CD4-positive, alpha-beta T cell treated with Interleukin-17A for 1 hour (primary cell): ENCODE measurements at regions not wholly inside any gene's neighbourhood (a gene's known extent, or its start where the extent isn't known, plus 50 kb on each side); places are given as distances from the start of the nearest gene placed in this dataset.

Source experiments
- DNase-seq: peaks from one replicate; pipeline ENCODE4 v3.0.0-alpha.2; 2020

- no peak for DNase-seq
Measured at GRCh38 chr4:171629182-171629581, 184.0 kb upstream of the GALNTL6 start.

GRCh38 chr4:171626554-171626953 is 186.7 kb upstream of the GALNTL6 start:
- DNase-seq, result no peak

- no peak for DNase-seq
Measured at GRCh38 chr4:171622729-171623128, 190.5 kb upstream of the GALNTL6 start.

- DNase-seq, result no peak
Measured at GRCh38 chr4:171621646-171622045, 191.6 kb upstream of the GALNTL6 start.

- no peak for DNase-seq
Measured at GRCh38 chr4:171612907-171613306, 200.3 kb upstream of the GALNTL6 start.

- DNase-seq, result no peak
Measured at GRCh38 chr4:171602638-171603355, 210.4 kb upstream of the GALNTL6 start.

DNA sequence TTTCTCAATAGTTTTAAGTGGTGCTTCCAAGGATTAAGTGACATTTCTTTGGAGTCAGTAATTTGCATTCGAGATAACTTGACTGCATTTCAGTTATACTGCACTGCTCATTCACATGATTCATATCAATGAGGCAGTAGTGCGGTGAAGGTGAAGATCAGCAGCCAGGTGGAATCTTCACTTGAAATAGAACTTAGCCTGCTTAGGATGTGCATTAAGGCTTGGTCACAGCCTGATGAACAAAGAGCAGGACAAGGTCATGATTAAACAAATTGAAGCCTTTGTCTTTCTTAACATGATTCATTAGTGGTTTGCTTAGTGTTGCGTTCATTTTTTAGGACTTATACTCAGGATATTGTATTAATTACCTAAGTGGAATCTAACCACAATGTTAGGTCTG is 212.1 kb upstream of the GALNTL6 start:
- DNase-seq, result no peak

- no peak for DNase-seq
Measured at GRCh38 chr4:171599628-171600027, 213.6 kb upstream of the GALNTL6 start.

DNA sequence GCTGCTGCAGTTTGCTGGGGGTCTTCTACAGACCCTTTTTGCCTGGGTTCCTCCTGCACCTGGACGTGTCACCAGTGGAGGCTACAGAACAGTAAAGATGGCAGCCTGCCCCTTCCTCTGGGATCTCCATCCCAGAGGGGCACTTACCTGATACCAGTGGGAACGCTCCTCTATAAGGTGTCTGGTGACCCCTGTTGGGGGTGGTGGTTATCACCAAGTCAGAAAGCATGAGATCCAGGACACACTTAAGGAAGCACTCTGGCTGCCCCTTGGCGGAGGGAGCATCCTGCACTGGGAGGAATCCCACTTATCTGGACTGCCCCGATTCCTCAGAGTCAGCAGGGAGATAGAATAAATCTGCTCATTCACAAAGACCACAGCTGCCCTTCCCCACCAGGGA is 218.9 kb upstream of the GALNTL6 start:
- no peak for DNase-seq

GRCh38 chr4:171590716-171591115 is 222.5 kb upstream of the GALNTL6 start:
- no peak for DNase-seq

DNA sequence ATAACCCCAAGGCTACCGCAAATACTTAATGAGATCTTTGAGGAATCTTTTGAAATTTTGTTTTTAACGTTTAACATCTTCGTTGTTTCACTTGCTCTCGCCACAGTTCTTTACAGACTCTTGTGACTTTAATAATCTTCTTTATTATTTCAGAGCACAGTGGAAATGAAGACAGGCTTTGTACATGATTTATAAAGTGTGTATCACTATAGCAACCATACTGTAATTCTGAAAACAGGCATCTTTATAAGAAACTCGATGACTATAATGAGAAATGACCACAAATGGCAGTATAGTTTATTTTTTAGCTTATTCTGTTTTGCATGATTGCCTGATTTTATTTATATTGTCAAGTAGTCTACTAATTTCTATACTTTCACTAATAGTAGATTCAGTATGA is 224.4 kb upstream of the GALNTL6 start:
- no peak for DNase-seq

DNA sequence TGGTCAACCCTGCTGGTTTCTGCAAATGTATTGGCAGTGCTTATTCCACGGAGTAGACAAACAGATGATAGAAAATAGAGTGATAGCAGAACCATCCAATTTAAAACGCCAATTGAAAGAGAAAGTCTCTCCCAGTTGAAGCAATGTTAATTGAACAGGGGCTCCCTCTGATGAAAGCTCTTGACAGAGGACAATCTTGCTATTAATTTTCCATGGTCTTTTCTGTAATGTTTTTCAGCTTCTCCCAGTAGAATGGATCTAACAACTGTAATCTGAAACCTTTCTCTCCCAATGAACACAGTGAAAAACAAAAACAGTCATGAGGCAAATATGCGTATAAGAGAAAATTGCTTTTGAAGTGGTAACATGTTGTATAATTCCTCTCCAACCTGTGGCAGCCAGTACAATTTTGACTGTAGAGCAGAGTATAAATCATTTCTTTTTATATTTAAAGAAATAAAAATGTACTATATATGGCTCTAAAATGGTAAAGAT is 225.1 kb upstream of the GALNTL6 start:
- no peak for DNase-seq

GRCh38 chr4:171583790-171584189 is 229.4 kb upstream of the GALNTL6 start:
- no peak for DNase-seq

- no peak for DNase-seq
Measured at GRCh38 chr4:171582961-171583581, 230.1 kb upstream of the GALNTL6 start.

GRCh38 chr4:171573181-171573580 is 240.0 kb upstream of the GALNTL6 start:
- DNase-seq, result no peak

DNA sequence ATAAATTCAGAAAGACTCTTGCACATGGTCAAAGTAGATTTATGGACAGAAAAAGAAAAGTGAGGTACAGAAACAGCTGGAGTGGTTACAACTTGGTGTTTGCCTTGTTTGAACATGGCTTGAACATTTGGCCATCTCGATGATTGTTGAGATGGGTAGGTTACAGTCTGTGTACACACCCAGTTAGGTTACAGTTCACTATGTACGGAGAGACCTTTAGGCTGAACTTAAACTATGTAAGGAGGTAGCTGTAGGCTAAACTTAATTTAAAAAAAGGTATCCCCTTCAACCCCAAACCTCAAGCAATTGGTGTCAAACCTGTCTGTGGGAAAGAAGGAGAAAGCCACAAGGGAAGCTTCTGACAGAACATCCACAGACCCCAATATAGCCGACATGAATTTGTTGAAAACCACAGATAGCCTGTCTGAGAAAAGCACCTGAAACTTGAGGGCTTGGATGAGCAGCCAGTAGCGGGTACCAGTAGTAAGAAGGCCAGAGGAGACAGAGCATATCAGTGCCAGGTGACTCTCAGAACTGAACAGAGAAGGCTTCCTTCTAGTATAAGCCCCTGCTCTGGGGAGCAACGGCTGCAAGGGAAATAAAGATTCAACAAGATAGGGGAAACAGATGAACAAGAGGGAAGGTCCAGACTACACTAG is 247.9 kb upstream of the GALNTL6 start:
- DNase-seq, result no peak

GRCh38 chr4:171561419-171561818 is 251.8 kb upstream of the GALNTL6 start:
- no peak for DNase-seq

- no peak for DNase-seq
Measured at GRCh38 chr4:171553961-171554360, 259.2 kb upstream of the GALNTL6 start.

- DNase-seq, result no peak
Measured at GRCh38 chr4:171542640-171543039, 270.6 kb upstream of the GALNTL6 start.

- DNase-seq, result no peak
Measured at GRCh38 chr4:171538601-171539100, 274.6 kb upstream of the GALNTL6 start.

GRCh38 chr4:171534391-171534790 is 278.8 kb upstream of the GALNTL6 start:
- no peak for DNase-seq

- DNase-seq, result no peak
Measured at GRCh38 chr4:171532968-171533367, 280.2 kb upstream of the GALNTL6 start.

DNA sequence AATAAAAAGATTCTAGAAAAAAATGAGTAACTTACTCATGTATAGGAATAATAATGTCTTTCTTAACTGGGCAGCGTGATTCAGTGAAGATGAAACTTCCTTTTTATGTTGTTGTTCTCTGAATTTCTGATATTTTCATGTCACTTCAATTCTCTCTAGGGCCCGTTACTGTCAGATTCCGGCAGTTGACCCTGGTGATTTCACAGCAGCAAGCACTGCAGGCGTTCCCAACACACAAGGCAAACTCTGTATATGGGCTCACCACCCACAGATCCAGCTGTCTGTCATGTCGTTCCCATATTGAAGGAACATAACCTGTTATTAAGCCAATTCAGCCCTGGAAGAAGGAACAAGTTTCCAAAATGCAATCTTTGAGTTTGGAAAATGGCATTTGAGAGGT is 288.3 kb upstream of the GALNTL6 start:
- no peak for DNase-seq

DNA sequence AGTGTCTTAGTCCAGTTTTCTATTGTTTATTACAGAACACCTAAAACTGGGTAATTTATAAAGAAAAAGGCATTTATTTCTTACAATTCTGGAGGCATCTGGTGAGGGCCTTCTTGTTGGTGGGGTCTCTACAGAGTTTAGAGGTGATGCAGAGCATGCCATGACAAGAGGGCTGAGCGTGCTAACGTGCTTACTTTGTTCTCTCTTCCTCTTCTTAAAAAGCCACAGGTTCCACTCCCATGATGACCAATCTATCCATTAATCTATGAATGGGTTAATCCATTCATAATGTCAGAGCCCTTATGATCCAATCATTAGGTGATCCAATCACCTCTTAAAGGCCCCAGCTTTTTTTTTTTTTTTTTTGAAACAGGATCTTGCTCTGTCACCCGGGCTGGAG is 291.5 kb upstream of the GALNTL6 start:
- no peak for DNase-seq
